Activated CD4-positive, alpha-beta T cell treated with anti-CD3 and anti-CD28 coated beads for 24 hours (primary cell): ENCODE measurements at regions not wholly inside any gene's neighbourhood (a gene's known extent, or its start where the extent isn't known, plus 50 kb on each side); places are given as distances from the start of the nearest gene placed in this dataset.

Experiments
- DNase-seq, 2 donors: peaks; one replicate each; pipeline ENCODE4 v3.0.0-alpha.2; 2020; ENCODE audit warnings: low read depth in 2 of 2

- no peak for DNase-seq
Observed at GRCh38 chr1:184919892-184920291, 54.4 kb downstream of the NIBAN1 start.

GRCh38 chr1:184915463-184916090 is 58.7 kb downstream of the NIBAN1 start:
- no peak for DNase-seq

- DNase-seq = no peak
Observed at GRCh38 chr1:184914149-184914548, 60.2 kb downstream of the NIBAN1 start.

- DNase-seq = no peak
Observed at GRCh38 chr1:184912392-184912791, 61.9 kb downstream of the NIBAN1 start.

- no peak for DNase-seq
Observed at GRCh38 chr1:184911830-184912229, 62.5 kb downstream of the NIBAN1 start.

GRCh38 chr1:184911103-184911745 is 63.1 kb downstream of the NIBAN1 start:
- DNase-seq = no peak

GRCh38 chr1:184910691-184911091 is 63.6 kb downstream of the NIBAN1 start:
- DNase-seq = no peak

- no peak for DNase-seq
Observed at GRCh38 chr1:184910005-184910404, 64.3 kb downstream of the NIBAN1 start.

GRCh38 chr1:184909019-184909418 is 65.3 kb downstream of the NIBAN1 start:
- DNase-seq = no peak

- DNase-seq = no peak
Observed at GRCh38 chr1:184908506-184908905, 65.8 kb downstream of the NIBAN1 start.

- DNase-seq = no peak
Observed at GRCh38 chr1:184907500-184907899, 66.8 kb downstream of the NIBAN1 start.

- DNase-seq = no peak
Observed at GRCh38 chr1:184906761-184907160, 67.5 kb downstream of the NIBAN1 start.

GRCh38 chr1:184905601-184906322 is 68.5 kb downstream of the NIBAN1 start:
- DNase-seq = no peak

GRCh38 chr1:184903111-184903692 is 71.1 kb downstream of the NIBAN1 start:
- DNase-seq = no peak

GRCh38 chr1:184900507-184900906 is 73.8 kb downstream of the NIBAN1 start:
- no peak for DNase-seq

GRCh38 chr1:184896000-184896399 is 78.3 kb downstream of the NIBAN1 start:
- DNase-seq = no peak

GRCh38 chr1:184895086-184895485 is 79.2 kb downstream of the NIBAN1 start:
- DNase-seq = no peak

- DNase-seq = no peak
Observed at GRCh38 chr1:184893695-184894094, 80.6 kb downstream of the NIBAN1 start.

- DNase-seq = no peak
Observed at GRCh38 chr1:184892116-184892515, 82.2 kb downstream of the NIBAN1 start.

GRCh38 chr1:184891440-184891839 is 82.9 kb downstream of the NIBAN1 start:
- DNase-seq = no peak

GRCh38 chr1:184890539-184890973 is 83.8 kb downstream of the NIBAN1 start:
- DNase-seq = no peak

- DNase-seq = no peak
Observed at GRCh38 chr1:184889902-184890301, 84.4 kb downstream of the NIBAN1 start.

GRCh38 chr1:184889166-184889565 is 85.1 kb downstream of the NIBAN1 start:
- DNase-seq = no peak
